ENCODE measurements at regions not wholly inside any gene's neighbourhood (a gene's known extent, or its start where the extent isn't known, plus 50 kb on each side); places are given as distances from the start of the nearest gene placed in this dataset.

DNA sequence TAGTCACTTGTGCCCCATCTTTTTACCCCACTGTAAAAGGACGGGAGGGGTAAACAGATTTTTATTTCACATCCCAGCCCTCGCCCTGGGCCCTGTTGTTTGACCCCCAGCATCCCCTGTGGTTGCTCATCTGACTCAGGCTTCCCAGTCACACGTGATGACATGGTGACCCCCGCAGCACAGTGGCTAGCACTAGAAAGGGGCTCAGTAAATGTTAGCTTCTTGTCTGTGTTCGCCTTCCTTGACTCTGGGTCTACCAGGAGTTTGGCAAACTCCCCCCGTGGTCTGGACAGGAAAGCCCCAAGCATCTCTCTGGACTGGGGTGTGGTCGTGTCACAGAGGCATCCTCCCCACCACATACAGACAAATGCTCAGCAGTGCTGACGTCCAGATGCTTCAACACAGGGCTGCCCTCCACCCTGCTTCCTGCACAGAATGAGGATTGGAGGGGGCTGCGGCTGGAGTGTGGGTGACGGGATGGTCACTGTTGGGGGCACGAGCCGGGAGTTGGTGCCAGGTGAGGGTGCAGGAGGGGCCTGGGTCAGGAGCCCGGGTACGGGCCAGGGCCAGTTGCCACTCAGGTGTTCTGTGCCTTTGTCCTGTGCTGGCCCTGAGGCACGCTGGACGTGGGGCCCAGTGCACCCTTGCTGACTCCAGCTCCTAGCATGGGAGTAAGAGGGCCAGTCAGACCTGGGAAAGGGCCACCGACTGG, 69.1 kb downstream of the METRNL start:
- Histone ChIP-seq H3K4me1 (ENCODE audit: low read depth) (no peaks in the 10 kb centered on the region), H3K9me3 (no peaks in the 10 kb centered on the region), H3K4me3 (no peak overlapping the region), H3K36me3 (ENCODE audit: low read depth) (no peaks in the 10 kb centered on the region)
- DNase-seq, result no peak
- no peak for ATAC-seq
- intact Hi-C loops (cut with DNase I, micrococcal nuclease), result no loop called here
- TF ChIP-seq, protein P1, sequence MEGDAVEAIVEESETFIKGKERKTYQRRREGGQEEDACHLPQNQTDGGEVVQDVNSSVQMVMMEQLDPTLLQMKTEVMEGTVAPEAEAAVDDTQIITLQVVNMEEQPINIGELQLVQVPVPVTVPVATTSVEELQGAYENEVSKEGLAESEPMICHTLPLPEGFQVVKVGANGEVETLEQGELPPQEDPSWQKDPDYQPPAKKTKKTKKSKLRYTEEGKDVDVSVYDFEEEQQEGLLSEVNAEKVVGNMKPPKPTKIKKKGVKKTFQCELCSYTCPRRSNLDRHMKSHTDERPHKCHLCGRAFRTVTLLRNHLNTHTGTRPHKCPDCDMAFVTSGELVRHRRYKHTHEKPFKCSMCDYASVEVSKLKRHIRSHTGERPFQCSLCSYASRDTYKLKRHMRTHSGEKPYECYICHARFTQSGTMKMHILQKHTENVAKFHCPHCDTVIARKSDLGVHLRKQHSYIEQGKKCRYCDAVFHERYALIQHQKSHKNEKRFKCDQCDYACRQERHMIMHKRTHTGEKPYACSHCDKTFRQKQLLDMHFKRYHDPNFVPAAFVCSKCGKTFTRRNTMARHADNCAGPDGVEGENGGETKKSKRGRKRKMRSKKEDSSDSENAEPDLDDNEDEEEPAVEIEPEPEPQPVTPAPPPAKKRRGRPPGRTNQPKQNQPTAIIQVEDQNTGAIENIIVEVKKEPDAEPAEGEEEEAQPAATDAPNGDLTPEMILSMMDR (IDR thresholded peaks at IDR 0.05), result no peak

DNA sequence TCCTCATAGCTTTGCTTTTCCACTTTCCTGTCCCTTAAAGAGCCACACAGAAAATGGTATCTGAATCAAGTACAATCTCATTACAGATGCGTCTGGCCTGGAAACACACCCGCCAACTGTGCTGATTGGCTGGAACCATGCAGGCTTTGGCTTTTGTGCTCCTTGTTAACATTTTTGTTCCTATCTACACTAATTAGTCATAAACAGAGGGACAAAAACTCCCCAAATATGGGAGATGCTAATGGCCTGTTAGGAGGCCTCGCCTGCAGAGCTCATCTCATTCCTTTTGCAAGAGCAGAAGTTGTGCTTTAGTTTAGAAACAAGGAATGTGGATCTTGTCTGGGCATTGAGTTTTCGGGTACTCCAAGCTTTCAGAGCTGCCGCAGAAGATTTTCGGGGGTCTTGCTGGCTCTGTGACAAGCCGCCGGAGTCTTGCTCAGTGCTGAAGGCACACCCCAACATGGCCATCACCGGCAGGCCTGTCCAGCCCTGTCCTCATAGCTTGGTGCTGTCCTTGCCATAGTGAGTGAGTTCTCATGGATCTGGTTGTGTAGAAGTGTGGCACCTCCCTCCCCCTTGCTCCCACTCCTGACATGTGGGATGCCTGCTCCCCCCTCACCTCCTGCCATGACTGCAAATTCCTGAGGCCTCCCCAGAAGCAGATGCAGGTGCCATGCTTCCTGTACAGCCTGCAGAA, 69.8 kb downstream of the METRNL start:
- ATAC-seq, result no peak
- Histone ChIP-seq H3K4me3 (no peak overlapping the region), H3K4me1 (ENCODE audit: low read depth) (no peaks in the 10 kb centered on the region), H3K9me3 (no peaks in the 10 kb centered on the region), H3K36me3 (ENCODE audit: low read depth) (no peaks in the 10 kb centered on the region)
- no peak for DNase-seq
- TF ChIP-seq, protein P1 (IDR thresholded peaks at IDR 0.05), result no peak
- intact Hi-C loops (cut with DNase I, micrococcal nuclease), result no loop called here

DNA sequence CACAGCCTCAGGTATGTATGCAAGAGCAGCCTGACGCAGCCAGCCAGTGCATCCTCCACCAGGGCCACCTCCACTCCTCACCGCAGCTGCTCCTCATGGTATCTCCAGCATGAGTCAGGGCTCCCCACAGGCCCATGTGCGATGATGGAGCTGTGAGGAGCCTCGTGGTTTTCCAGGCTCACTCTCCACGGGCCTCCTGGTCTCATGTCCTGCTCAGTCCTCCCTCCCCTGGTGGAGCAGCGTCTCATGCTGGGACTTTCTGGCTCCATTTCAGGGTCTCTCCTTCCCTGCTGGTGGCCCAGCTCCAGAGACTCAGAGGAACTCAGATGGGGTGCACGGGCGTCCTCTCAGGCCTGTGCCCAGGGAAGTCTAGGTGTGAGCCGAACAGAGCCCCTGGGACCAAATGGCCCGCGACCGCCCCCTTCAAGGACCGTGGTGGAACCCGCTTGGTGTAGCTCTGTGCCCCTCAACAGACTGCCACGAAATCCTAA, 70.4 kb downstream of the METRNL start:
- no peak for DNase-seq
- intact Hi-C loops (cut with DNase I, micrococcal nuclease), result no loop called here
- Histone ChIP-seq H3K36me3 (ENCODE audit: low read depth) (no peaks in the 10 kb centered on the region), H3K4me3 (no peak overlapping the region), H3K9me3 (no peaks in the 10 kb centered on the region), H3K4me1 (ENCODE audit: low read depth) (no peaks in the 10 kb centered on the region)
- TF ChIP-seq, protein P1 (IDR thresholded peaks at IDR 0.05), result no peak
- ATAC-seq, result no peak

DNA sequence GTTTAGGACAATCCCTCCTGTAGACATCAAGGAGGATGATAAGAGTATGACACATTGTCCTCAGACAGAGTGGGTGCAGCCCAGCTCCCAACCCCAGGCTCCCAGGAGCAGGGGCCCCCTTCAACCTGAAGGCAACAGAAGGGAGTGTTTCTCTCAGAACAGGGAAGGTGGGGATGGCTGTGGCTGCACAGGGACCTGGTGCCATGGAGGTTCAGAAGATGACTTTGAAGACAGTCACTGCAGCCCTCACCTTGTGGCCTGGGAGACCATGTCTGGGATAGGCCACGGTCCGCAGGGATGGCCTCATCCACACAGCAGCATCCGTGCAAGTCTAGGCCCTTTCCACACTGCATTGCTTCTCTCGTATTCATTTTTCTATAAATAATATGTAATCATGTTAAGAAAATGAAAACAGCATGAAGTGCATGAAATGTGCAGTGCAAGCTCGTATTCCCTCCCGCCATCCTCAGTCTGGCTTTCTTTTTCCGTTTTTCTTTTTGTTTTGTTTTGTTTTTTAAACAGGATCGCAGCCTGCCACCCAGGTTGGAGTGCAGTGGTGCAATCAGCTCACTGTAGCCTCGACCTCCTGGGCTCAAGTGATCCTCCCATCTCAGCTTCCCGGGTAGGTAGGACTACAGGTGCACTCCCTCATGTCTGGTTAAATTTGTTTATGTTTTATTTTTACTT, 71.1 kb downstream of the METRNL start:
- no peak overlapping the region for H3K4me3 ChIP-seq
- TF ChIP-seq, protein P1 (IDR thresholded peaks at IDR 0.05), result no peak
- no peaks in the 10 kb centered on the region for H3K4me1 ChIP-seq (ENCODE audit: low read depth)
- ATAC-seq, result no peak
- no peaks in the 10 kb centered on the region for H3K9me3 ChIP-seq
- DNase-seq, result no peak
- no peaks in the 10 kb centered on the region for H3K36me3 ChIP-seq (ENCODE audit: low read depth)
- intact Hi-C loops (cut with DNase I, micrococcal nuclease), result no loop called here

DNA sequence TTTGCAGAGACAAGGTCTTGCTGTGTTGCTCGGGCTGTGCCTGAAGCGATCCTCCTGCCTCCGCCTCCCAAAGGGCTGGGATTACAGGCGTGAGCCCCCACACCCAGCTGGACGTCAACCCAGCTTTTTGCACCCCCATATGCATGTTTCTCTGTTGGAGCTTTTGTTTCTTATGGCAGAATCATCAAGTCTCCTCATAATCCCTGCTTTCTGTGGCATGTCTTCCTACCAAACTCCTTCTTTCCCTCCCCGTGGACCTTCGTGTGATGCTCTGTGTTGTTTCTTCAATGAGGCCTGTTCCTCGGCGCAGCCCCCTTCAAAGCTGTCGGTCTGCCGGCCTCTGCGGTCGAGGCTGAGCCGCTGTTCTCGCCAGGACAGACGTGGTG, 71.6 kb downstream of the METRNL start:
- H3K9me3 ChIP-seq, result no peaks in the 10 kb centered on the region
- intact Hi-C loops (cut with DNase I, micrococcal nuclease), result no loop called here
- no peak overlapping the region for H3K4me3 ChIP-seq
- ATAC-seq (no peak), DNase-seq (no peak)
- no peaks in the 10 kb centered on the region for H3K4me1 ChIP-seq (ENCODE audit: low read depth)
- TF ChIP-seq, protein P1 (IDR thresholded peaks at IDR 0.05), result no peak
- no peaks in the 10 kb centered on the region for H3K36me3 ChIP-seq (ENCODE audit: low read depth)
